ENCODE measurements at regions not wholly inside any gene's neighbourhood (a gene's known extent, or its start where the extent isn't known, plus 50 kb on each side); places are given as distances from the start of the nearest gene placed in this dataset.

GRCh38 chr2:22221006-22221405 is 1097.2 kb downstream of the TDRD15 start:
- no peak for TF ChIP-seq DBP (CRISPR knock-in tag; IDR thresholded peaks at IDR 0.05; ENCODE audit: not compliant biosample characterization)
- no peak for TF ChIP-seq KIAA2018 (CRISPR knock-in tag; IDR thresholded peaks at IDR 0.05; ENCODE audit: borderline replicate concordance)
- no peak for TF ChIP-seq SP5 (CRISPR knock-in tag; IDR thresholded peaks at IDR 0.05; ENCODE audit: borderline replicate concordance, low read depth)
- TF ChIP-seq FOXK1 (CRISPR knock-in tag; IDR thresholded peaks at IDR 0.05; ENCODE audit: borderline replicate concordance, low read depth): no peak
- no peak for TF ChIP-seq REST (IDR thresholded peaks at IDR 0.05; ENCODE audit: borderline replicate concordance in 1 of 2, low read depth in 1 of 2, low read length in 2 of 2)
- TF ChIP-seq, protein P1, sequence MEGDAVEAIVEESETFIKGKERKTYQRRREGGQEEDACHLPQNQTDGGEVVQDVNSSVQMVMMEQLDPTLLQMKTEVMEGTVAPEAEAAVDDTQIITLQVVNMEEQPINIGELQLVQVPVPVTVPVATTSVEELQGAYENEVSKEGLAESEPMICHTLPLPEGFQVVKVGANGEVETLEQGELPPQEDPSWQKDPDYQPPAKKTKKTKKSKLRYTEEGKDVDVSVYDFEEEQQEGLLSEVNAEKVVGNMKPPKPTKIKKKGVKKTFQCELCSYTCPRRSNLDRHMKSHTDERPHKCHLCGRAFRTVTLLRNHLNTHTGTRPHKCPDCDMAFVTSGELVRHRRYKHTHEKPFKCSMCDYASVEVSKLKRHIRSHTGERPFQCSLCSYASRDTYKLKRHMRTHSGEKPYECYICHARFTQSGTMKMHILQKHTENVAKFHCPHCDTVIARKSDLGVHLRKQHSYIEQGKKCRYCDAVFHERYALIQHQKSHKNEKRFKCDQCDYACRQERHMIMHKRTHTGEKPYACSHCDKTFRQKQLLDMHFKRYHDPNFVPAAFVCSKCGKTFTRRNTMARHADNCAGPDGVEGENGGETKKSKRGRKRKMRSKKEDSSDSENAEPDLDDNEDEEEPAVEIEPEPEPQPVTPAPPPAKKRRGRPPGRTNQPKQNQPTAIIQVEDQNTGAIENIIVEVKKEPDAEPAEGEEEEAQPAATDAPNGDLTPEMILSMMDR (CRISPR knock-in tag; IDR thresholded peaks at IDR 0.05): no peak
- no peak for TF ChIP-seq FIP1L1 (IDR thresholded peaks at IDR 0.05; ENCODE audit: borderline replicate concordance, insufficient read depth, low read depth, low read length)
- TF ChIP-seq RAD51 (IDR thresholded peaks at IDR 0.05; ENCODE audit: borderline replicate concordance): no peak
- TF ChIP-seq NR2C2 (CRISPR knock-in tag; IDR thresholded peaks at IDR 0.05; ENCODE audit: borderline replicate concordance): no peak
- no peak for TF ChIP-seq TP53 (CRISPR knock-in tag; conservative IDR thresholded peaks at IDR 0.05)
- no peak for TF ChIP-seq ZNF496 (CRISPR knock-in tag; IDR thresholded peaks at IDR 0.05; ENCODE audit: insufficient replicate concordance)
- no peak for TF ChIP-seq TFDP2 (CRISPR knock-in tag; IDR thresholded peaks at IDR 0.05)
- no peak for TF ChIP-seq IKZF1 (IDR thresholded peaks at IDR 0.05)

Data from HepG2 (cell line).